ENCODE measurements at regions not wholly inside any gene's neighbourhood (a gene's known extent, or its start where the extent isn't known, plus 50 kb on each side); places are given as distances from the start of the nearest gene placed in this dataset.

GRCh38 chr2:222797871-222798270, 63.0 kb upstream of the ACSL3 start:
- DNase-seq = no peak

GRCh38 chr2:222798528-222798927, 62.3 kb upstream of the ACSL3 start:
- DNase-seq = no peak

GRCh38 chr2:222799262-222799918, 61.4 kb upstream of the ACSL3 start:
- no peak for DNase-seq

- no peak for DNase-seq
Measured at GRCh38 chr2:222802514-222803196, 58.2 kb upstream of the ACSL3 start.

- DNase-seq = no peak
Measured at GRCh38 chr2:222804351-222804750, 56.5 kb upstream of the ACSL3 start.

- no peak for DNase-seq
Measured at GRCh38 chr2:222805591-222806304, 55.1 kb upstream of the ACSL3 start.

GRCh38 chr2:222806526-222807137, 54.2 kb upstream of the ACSL3 start:
- DNase-seq = no peak

- no peak for DNase-seq
Measured at GRCh38 chr2:222807431-222807830, 53.4 kb upstream of the ACSL3 start.

- no peak for DNase-seq
Measured at GRCh38 chr2:222809582-222809981, 51.3 kb upstream of the ACSL3 start.

- no peak for DNase-seq
Measured at GRCh38 chr2:222810044-222810443, 50.8 kb upstream of the ACSL3 start.
